Mesothelial cell of epicardium (in vitro differentiated cells): ENCODE measurements at regions not wholly inside any gene's neighbourhood (a gene's known extent, or its start where the extent isn't known, plus 50 kb on each side); places are given as distances from the start of the nearest gene placed in this dataset.
A peak's percentile ranks its signal among the peaks of the same experiment; 100 is the strongest.
"Not testable (repeated sequence)": the region's sequence is repeated elsewhere in the genome, so short reads cannot be mapped to it uniquely, and the experiment has no call there.

Source experiments
- DNase-seq, 2 experiments: peaks; one replicate each; pipeline ENCODE4 v3.0.0; 2021; ENCODE audit warnings: low spot score in 2 of 2; ENCODE audit not compliant: unreplicated experiment in 2 of 2
- H3K27ac Mint-ChIP-seq: 2 replicates; pipeline ENCODE4 v1.8.0; 2021; ENCODE audit warnings: mixed read lengths
- H3K27me3 Mint-ChIP-seq: 2 replicates; pipeline ENCODE4 v1.8.0; 2021; ENCODE audit warnings: low read depth, mixed read lengths
- H3K36me3 Mint-ChIP-seq: 2 replicates; pipeline ENCODE4 v1.8.0; 2021; ENCODE audit warnings: mixed read lengths
- H3K4me1 Mint-ChIP-seq: 2 replicates; pipeline ENCODE4 v1.8.0; 2021; ENCODE audit warnings: mixed read lengths
- H3K4me3 Mint-ChIP-seq: 2 replicates; pipeline ENCODE4 v1.8.0; 2021; ENCODE audit warnings: mild to moderate bottlenecking, moderate library complexity, mixed read lengths
- H3K9me3 Mint-ChIP-seq: 2 replicates; pipeline ENCODE4 v1.8.0; 2021; ENCODE audit warnings: mixed read lengths
- TF ChIP-seq, protein P1 (sequence below): fragments of 200-600 bp; sonication (generic); IDR thresholded peaks from one replicate; pipeline ENCODE4 v1.5.0; 2021; ENCODE audit warnings: antibody characterized with exemption; ENCODE audit not compliant: unreplicated experiment

DNA sequence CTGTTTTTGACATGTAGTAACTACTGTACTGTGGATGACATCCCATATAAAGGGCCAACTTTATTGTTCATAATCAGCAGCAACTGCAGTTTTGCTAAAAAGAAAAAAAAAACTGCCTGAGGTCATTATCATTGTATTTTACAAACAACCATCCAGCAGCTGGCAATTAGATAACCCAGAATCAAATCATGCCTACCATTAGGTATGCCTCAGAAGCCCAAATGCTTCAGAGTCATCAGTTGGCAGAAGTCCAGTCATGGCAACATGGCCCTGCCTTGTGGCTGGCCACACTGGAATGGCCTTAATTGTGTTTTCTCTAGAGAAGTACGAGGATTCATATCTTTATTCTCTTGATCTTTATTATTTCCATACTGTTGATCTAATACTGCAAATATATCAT, 462.4 kb upstream of the NRSN1 start:
- Mint-ChIP-seq H3K27ac (peak overlapping the region; percentile 40), H3K4me1 (peaks cover 30% of the 10 kb centered on the region), H3K36me3 (peaks cover 14% of the 10 kb centered on the region), H3K27me3 (no peaks in the 10 kb centered on the region), H3K4me3 (no peak overlapping the region), H3K9me3 (peaks cover 30% of the 10 kb centered on the region)
- TF ChIP-seq, protein P1, sequence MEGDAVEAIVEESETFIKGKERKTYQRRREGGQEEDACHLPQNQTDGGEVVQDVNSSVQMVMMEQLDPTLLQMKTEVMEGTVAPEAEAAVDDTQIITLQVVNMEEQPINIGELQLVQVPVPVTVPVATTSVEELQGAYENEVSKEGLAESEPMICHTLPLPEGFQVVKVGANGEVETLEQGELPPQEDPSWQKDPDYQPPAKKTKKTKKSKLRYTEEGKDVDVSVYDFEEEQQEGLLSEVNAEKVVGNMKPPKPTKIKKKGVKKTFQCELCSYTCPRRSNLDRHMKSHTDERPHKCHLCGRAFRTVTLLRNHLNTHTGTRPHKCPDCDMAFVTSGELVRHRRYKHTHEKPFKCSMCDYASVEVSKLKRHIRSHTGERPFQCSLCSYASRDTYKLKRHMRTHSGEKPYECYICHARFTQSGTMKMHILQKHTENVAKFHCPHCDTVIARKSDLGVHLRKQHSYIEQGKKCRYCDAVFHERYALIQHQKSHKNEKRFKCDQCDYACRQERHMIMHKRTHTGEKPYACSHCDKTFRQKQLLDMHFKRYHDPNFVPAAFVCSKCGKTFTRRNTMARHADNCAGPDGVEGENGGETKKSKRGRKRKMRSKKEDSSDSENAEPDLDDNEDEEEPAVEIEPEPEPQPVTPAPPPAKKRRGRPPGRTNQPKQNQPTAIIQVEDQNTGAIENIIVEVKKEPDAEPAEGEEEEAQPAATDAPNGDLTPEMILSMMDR, result no peak
- no peak for DNase-seq

DNA sequence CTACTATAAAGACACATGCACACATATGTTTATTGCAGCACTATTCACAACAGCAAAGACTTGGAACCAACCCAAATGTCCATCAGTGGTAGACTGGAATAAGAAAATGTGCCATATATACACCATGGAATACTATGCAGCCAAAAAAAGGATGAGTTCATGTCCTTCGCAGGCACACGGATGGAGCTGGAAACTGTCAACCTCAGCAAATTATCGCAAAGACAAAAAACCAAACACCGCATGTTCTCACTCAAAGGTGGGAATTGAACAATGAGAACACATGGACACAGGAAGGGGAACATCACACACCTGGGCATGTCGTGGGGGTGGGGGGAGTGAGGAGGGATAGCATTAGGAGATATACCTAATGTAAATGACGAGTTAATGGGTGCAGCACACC, 460.1 kb upstream of the NRSN1 start:
- Mint-ChIP-seq H3K36me3 (peaks cover 23% of the 10 kb centered on the region), H3K4me1 (peaks cover 21% of the 10 kb centered on the region), H3K9me3 (peaks cover 48% of the 10 kb centered on the region)
- H3K27ac Mint-ChIP-seq, H3K4me3 Mint-ChIP-seq, H3K27me3 Mint-ChIP-seq, DNase-seq: not testable (repeated sequence)

DNA sequence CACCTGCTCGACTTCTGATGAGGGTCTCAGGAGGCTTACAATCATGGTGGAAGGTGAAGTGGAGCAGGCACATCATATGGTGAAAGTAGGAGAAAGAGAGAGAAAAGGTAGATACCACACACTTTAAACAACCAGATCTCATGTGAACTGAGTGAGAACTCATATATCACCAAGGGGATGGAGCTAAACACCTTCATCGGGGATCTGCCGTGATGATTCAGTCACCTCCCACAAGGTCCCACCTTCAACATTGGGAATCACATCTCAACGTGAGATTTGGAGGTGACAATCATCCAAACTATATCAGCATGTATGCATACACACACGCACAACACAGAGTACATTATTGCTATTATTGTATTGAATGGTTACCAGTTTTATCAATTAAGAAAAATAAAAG, 453.3 kb upstream of the NRSN1 start:
- DNase-seq, result no peak
- H3K4me3 Mint-ChIP-seq, result no peak overlapping the region
- no peak overlapping the region for H3K27ac Mint-ChIP-seq
- H3K27me3 Mint-ChIP-seq, result no peaks in the 10 kb centered on the region
- H3K4me1 Mint-ChIP-seq, result no peaks in the 10 kb centered on the region
- H3K9me3 Mint-ChIP-seq, result peaks cover 69% of the 10 kb centered on the region
- peaks cover 40% of the 10 kb centered on the region for H3K36me3 Mint-ChIP-seq
- TF ChIP-seq, protein P1, result no peak

DNA sequence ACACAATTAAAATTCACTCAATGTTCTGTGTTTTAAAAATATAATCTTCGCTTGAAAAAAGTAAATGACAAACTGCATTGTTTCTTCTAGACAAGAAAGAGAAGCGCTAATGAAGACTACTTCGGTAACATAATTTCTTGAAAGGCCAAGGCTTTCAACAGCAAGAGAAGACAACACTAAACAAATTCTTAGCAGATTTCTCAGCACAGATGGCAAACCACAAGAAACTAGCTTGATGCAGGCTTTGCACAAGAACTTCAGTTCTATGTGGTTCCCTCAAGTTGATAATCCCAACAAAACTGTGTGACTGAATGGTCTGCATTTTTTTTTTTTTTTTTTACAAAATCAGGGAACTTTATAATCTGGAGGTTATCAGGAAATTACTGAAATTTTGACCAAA, 447.4 kb upstream of the NRSN1 start:
- DNase-seq, result no peak
- no peak overlapping the region for H3K4me3 Mint-ChIP-seq
- H3K27ac Mint-ChIP-seq, result no peak overlapping the region
- peaks cover 13% of the 10 kb centered on the region for H3K36me3 Mint-ChIP-seq
- H3K27me3 Mint-ChIP-seq, result no peaks in the 10 kb centered on the region
- TF ChIP-seq, protein P1, result no peak
- H3K9me3 Mint-ChIP-seq, result peaks cover 20% of the 10 kb centered on the region
- H3K4me1 Mint-ChIP-seq, result peaks cover 14% of the 10 kb centered on the region

DNA sequence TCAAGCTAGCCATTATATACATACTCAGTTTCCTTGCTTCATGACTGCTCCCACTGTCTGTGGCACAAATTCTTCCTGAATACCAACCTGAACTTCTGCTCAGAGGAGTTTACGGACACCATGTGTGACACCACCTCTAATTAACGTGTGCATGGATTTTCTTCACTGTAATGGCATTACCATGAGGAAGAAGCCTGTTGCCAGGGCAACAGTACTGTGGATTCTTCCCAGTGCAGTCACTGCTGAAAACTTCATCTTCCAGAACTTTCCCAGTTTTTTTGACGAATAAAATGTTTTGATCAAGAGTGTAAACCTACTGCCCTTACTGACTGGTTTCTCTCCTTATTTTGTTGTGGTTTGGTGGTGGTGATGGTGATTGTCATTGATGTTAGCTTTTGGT, 444.3 kb upstream of the NRSN1 start:
- no peak overlapping the region for H3K27ac Mint-ChIP-seq
- no peaks in the 10 kb centered on the region for H3K9me3 Mint-ChIP-seq
- no peaks in the 10 kb centered on the region for H3K36me3 Mint-ChIP-seq
- H3K4me3 Mint-ChIP-seq, result no peak overlapping the region
- H3K4me1 Mint-ChIP-seq, result peaks cover 30% of the 10 kb centered on the region
- TF ChIP-seq, protein P1, result no peak
- no peak for DNase-seq
- H3K27me3 Mint-ChIP-seq, result no peaks in the 10 kb centered on the region

DNA sequence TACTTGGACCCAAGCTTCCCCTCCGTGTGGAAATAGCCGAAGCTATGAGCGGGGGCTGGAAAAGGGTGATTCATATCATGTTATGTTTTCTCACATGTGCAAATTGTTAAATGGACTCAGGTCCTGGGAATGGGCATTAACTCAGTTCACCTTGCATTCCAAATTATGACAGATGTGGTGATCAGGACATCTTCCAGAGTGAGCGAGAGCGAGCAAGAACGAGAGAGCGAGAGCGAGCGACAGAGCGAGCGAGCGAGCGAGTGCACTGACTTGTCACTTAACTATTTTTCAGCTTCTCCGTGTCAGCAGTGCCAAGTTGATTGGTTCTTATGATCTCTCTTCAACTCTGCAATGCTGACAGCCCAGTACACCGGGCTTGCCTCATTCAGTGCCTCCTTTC, 437.4 kb upstream of the NRSN1 start:
- Mint-ChIP-seq H3K9me3 (no peaks in the 10 kb centered on the region), H3K27me3 (no peaks in the 10 kb centered on the region)
- DNase-seq, result no peak

More for the DNA sequence above, 437.4 kb upstream of the NRSN1 start:
- peak overlapping the region; percentile 64 for H3K27ac Mint-ChIP-seq
- H3K36me3 Mint-ChIP-seq, result no peaks in the 10 kb centered on the region
- peak overlapping the region; percentile 52 for H3K4me3 Mint-ChIP-seq
- H3K4me1 Mint-ChIP-seq, result peaks cover 65% of the 10 kb centered on the region
- TF ChIP-seq, protein P1, result no peak
